Parathyroid adenoma (tissue), 2 donors: ENCODE measurements at regions not wholly inside any gene's neighbourhood (a gene's known extent, or its start where the extent isn't known, plus 50 kb on each side); places are given as distances from the start of the nearest gene placed in this dataset.

ENCODE experiments used
- H2AFZ ChIP-seq: fragments of 300-600 bp; sonication (generic); one replicate; pipeline ENCODE4 v1.7.0; 2017; ENCODE audit warnings: antibody characterized with exemption, mild to moderate bottlenecking
- H3K27ac ChIP-seq: fragments of 300-600 bp; sonication (generic); one replicate; pipeline ENCODE4 v1.7.0; 2017
- H3K27me3 ChIP-seq: fragments of 300-600 bp; sonication (generic); one replicate; pipeline ENCODE4 v1.7.0; 2017; ENCODE audit warnings: low read length; ENCODE audit not compliant: control insufficient read depth, insufficient read depth
- H3K36me3 ChIP-seq: fragments of 300-600 bp; sonication (generic); one replicate; pipeline ENCODE4 v1.7.0; 2017; ENCODE audit warnings: low read length; ENCODE audit not compliant: control insufficient read depth, insufficient read depth
- H3K4me1 ChIP-seq: fragments of 300-600 bp; sonication (generic); one replicate; pipeline ENCODE4 v1.7.0; 2017; ENCODE audit warnings: control low read depth
- H3K4me2 ChIP-seq: fragments of 300-600 bp; sonication (generic); one replicate; pipeline ENCODE4 v1.7.0; 2017; ENCODE audit warnings: low read length
- H3K4me3 ChIP-seq: fragments of 300-600 bp; sonication (generic); one replicate; pipeline ENCODE4 v1.7.0; 2017; ENCODE audit warnings: low read depth, low read length
- H3K79me2 ChIP-seq: fragments of 300-600 bp; sonication (generic); one replicate; pipeline ENCODE4 v1.7.0; 2017; ENCODE audit warnings: control low read depth
- H3K9ac ChIP-seq: fragments of 300-600 bp; sonication (generic); one replicate; pipeline ENCODE4 v1.7.0; 2017; ENCODE audit warnings: mild to moderate bottlenecking
- H3K9me3 ChIP-seq: fragments of 300-600 bp; sonication (generic); one replicate; pipeline ENCODE4 v1.7.0; 2017; ENCODE audit warnings: low read length; ENCODE audit not compliant: control insufficient read depth
- CTCF ChIP-seq: fragments of 300-600 bp; sonication (generic); IDR thresholded peaks from one replicate; pipeline ENCODE4 v1.7.0; 2017; ENCODE audit warnings: antibody characterized with exemption, mild to moderate bottlenecking
- donor health status: primary hyperparathyroidism.

DNA sequence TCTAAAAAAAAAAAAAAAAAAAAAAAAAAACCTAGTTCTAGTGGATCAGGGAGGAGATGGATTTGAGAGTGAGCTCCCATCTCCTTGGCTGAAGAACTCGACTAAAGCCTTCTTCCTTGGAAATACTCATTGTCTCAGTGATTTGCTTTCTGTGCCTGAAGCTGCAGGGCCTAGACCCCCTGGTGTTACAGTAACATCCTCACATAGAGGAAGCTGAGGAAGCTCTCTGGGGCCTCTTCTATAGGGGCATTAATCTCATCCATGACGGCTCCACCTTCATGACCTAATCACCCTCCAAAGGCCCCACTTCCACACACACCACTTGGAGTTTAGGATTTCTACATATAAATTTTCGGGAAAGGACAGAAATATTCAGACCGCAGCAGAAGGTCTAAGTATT is 95.9 kb upstream of the ETS2 start:
- no peaks in the 10 kb centered on the region for H3K27me3 ChIP-seq
- TF ChIP-seq CTCF = no peak
- no peak overlapping the region for H3K9ac ChIP-seq
- H3K36me3 ChIP-seq = no peaks in the 10 kb centered on the region
- H3K4me2 ChIP-seq = no peak overlapping the region
- H3K4me1 ChIP-seq = no peaks in the 10 kb centered on the region
- H3K79me2 ChIP-seq = no peaks in the 10 kb centered on the region
- H2AFZ ChIP-seq = no peak overlapping the region
- no peaks in the 10 kb centered on the region for H3K9me3 ChIP-seq
- H3K4me3 ChIP-seq = no peak overlapping the region
- no peak overlapping the region for H3K27ac ChIP-seq

DNA sequence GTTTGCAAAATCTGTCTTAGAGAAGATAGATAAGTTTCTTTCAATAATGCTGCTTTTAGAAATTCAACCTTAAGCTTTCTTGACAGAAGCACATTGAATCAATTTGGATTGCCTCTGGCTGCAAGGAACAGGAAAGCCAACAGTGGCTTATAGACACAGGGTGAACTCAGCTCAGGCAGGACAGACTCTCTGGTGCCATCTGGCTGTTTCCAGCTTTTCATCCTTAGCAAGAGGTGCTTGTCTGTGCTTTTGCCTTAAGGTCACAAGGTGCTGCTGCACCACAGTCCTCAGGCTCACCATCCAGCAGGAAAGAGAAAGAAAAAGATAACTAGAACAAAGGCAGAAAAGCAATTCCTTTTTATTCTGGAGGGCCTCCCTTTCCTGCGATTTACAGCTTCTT is 93.7 kb upstream of the ETS2 start:
- Histone ChIP-seq H3K4me2 (no peak overlapping the region), H3K9me3 (no peaks in the 10 kb centered on the region), H3K27ac (no peak overlapping the region), H3K4me3 (no peak overlapping the region), H3K79me2 (no peaks in the 10 kb centered on the region), H3K27me3 (no peaks in the 10 kb centered on the region), H3K36me3 (no peaks in the 10 kb centered on the region), H3K4me1 (no peaks in the 10 kb centered on the region), H2AFZ (no peak overlapping the region), H3K9ac (no peak overlapping the region)
- TF ChIP-seq CTCF = no peak

GRCh38 chr21:38712664-38713063 is 93.1 kb upstream of the ETS2 start:
- Histone ChIP-seq H3K27ac (no peak overlapping the region), H3K36me3 (no peaks in the 10 kb centered on the region), H3K9ac (no peak overlapping the region), H3K9me3 (no peaks in the 10 kb centered on the region), H2AFZ (no peak overlapping the region), H3K4me3 (no peak overlapping the region), H3K4me2 (no peak overlapping the region), H3K4me1 (no peaks in the 10 kb centered on the region), H3K27me3 (no peaks in the 10 kb centered on the region), H3K79me2 (no peaks in the 10 kb centered on the region)
- TF ChIP-seq CTCF = no peak

- Histone ChIP-seq H3K36me3 (no peaks in the 10 kb centered on the region), H3K4me1 (no peaks in the 10 kb centered on the region)
- TF ChIP-seq CTCF = no peak
Measured at GRCh38 chr21:38714039-38714817, 91.5 kb upstream of the ETS2 start.

DNA sequence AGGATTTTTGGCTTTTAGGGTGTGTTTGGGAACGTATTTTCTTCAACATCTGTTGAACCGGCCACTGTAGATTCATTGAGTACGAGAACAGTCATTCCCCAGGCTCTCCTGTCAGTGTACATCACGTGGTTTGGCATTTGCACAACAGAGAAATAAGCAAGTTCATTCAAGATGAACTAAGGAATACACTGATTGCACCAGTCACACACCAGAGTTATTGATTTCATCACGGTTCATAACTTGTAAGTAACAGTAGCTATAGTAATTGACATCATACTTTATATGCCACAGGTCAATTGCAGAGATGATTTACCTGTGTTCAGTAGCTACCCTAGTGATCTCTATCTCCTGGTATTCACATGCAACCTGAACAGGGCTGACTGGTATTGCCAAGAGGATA is 90.7 kb upstream of the ETS2 start:
- H3K27ac ChIP-seq = no peak overlapping the region
- no peaks in the 10 kb centered on the region for H3K4me1 ChIP-seq
- no peak overlapping the region for H2AFZ ChIP-seq
- no peak overlapping the region for H3K4me2 ChIP-seq
- no peak overlapping the region for H3K4me3 ChIP-seq
- no peak overlapping the region for H3K9ac ChIP-seq
- no peak for TF ChIP-seq CTCF
- H3K79me2 ChIP-seq = no peaks in the 10 kb centered on the region
- H3K9me3 ChIP-seq = no peaks in the 10 kb centered on the region
- H3K36me3 ChIP-seq = no peaks in the 10 kb centered on the region
- no peaks in the 10 kb centered on the region for H3K27me3 ChIP-seq

More at GRCh38 chr21:38714039-38714817, 91.5 kb upstream of the ETS2 start:
- no peak overlapping the region for H3K4me3 ChIP-seq
- H3K9ac ChIP-seq = no peak overlapping the region
- H2AFZ ChIP-seq = no peak overlapping the region
- no peaks in the 10 kb centered on the region for H3K27me3 ChIP-seq
- no peak overlapping the region for H3K4me2 ChIP-seq
- H3K79me2 ChIP-seq = no peaks in the 10 kb centered on the region
- no peaks in the 10 kb centered on the region for H3K9me3 ChIP-seq
- no peak overlapping the region for H3K27ac ChIP-seq
